Neural crest cell (in vitro differentiated cells): ENCODE measurements at regions not wholly inside any gene's neighbourhood (a gene's known extent, or its start where the extent isn't known, plus 50 kb on each side); places are given as distances from the start of the nearest gene placed in this dataset.

Source experiments
- DNase-seq: peaks from one replicate; pipeline ENCODE4 v3.0.0; 2021; ENCODE audit warnings: low read depth, mixed read lengths, low spot score
- H3K27ac Mint-ChIP-seq: one replicate; pipeline ENCODE4 v1.8.0; 2021; ENCODE audit warnings: mild to moderate bottlenecking, mixed read lengths; ENCODE audit not compliant: unreplicated experiment
- H3K27me3 Mint-ChIP-seq: 2 replicates; pipeline ENCODE4 v1.8.0; 2021; ENCODE audit warnings: low read depth, mild to moderate bottlenecking, mixed read lengths
- H3K36me3 Mint-ChIP-seq: 2 replicates; pipeline ENCODE4 v1.8.0; 2021; ENCODE audit warnings: low read depth, mild to moderate bottlenecking, mixed read lengths
- H3K4me1 Mint-ChIP-seq: 2 replicates; pipeline ENCODE4 v1.8.0; 2021; ENCODE audit warnings: mixed read lengths
- H3K4me3 Mint-ChIP-seq: one replicate; pipeline ENCODE4 v1.8.0; 2021; ENCODE audit warnings: mild to moderate bottlenecking, mixed read lengths
- H3K9me3 Mint-ChIP-seq: 2 replicates; pipeline ENCODE4 v1.8.0; 2021; ENCODE audit warnings: mixed read lengths
- TF ChIP-seq, protein P1 (sequence below): fragments of 200-600 bp; sonication (generic); conservative IDR thresholded peaks from 2 replicates; pipeline ENCODE4 v1.5.0; 2021; ENCODE audit warnings: antibody characterized with exemption, mild to moderate bottlenecking

- no peaks in the 10 kb centered on the region for H3K36me3 Mint-ChIP-seq
- TF ChIP-seq, protein P1, sequence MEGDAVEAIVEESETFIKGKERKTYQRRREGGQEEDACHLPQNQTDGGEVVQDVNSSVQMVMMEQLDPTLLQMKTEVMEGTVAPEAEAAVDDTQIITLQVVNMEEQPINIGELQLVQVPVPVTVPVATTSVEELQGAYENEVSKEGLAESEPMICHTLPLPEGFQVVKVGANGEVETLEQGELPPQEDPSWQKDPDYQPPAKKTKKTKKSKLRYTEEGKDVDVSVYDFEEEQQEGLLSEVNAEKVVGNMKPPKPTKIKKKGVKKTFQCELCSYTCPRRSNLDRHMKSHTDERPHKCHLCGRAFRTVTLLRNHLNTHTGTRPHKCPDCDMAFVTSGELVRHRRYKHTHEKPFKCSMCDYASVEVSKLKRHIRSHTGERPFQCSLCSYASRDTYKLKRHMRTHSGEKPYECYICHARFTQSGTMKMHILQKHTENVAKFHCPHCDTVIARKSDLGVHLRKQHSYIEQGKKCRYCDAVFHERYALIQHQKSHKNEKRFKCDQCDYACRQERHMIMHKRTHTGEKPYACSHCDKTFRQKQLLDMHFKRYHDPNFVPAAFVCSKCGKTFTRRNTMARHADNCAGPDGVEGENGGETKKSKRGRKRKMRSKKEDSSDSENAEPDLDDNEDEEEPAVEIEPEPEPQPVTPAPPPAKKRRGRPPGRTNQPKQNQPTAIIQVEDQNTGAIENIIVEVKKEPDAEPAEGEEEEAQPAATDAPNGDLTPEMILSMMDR = no peak
- no peak overlapping the region for H3K4me3 Mint-ChIP-seq
- no peak for DNase-seq
- peaks cover 2% of the 10 kb centered on the region for H3K9me3 Mint-ChIP-seq
- H3K27me3 Mint-ChIP-seq = no peaks in the 10 kb centered on the region
- no peak overlapping the region for H3K27ac Mint-ChIP-seq
- H3K4me1 Mint-ChIP-seq = no peaks in the 10 kb centered on the region
Observed at GRCh38 chr21:19950347-19950746, 1047.9 kb upstream of the NCAM2 start.

DNA sequence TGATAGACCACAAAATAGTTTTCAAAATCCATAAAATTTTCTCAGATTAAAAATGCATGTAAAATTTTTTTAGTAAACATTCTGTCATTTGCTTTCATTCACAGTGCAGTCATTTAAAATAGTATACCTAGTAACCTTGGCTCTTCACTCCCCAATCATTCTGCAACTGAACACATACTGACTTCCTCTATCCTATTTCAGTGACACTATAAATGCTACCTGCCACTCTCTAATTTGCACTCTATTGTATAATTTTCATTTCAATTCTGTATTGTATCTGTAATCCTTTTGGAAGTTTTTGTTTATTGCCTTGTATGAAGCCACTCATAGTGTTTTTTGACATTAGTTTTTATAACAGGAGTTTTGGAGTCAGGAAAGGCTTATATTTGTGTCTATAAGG lies 1029.1 kb upstream of the NCAM2 start:
- peaks cover 10% of the 10 kb centered on the region for H3K9me3 Mint-ChIP-seq
- TF ChIP-seq, protein P1 = no peak
- no peak for DNase-seq
- no peak overlapping the region for H3K27ac Mint-ChIP-seq
- no peaks in the 10 kb centered on the region for H3K4me1 Mint-ChIP-seq
- no peaks in the 10 kb centered on the region for H3K27me3 Mint-ChIP-seq
- no peak overlapping the region for H3K4me3 Mint-ChIP-seq
- H3K36me3 Mint-ChIP-seq = no peaks in the 10 kb centered on the region

- H3K27me3 Mint-ChIP-seq = no peaks in the 10 kb centered on the region
- H3K4me3 Mint-ChIP-seq = no peak overlapping the region
- no peaks in the 10 kb centered on the region for H3K36me3 Mint-ChIP-seq
- H3K9me3 Mint-ChIP-seq = peaks cover 3% of the 10 kb centered on the region
- no peaks in the 10 kb centered on the region for H3K4me1 Mint-ChIP-seq
- H3K27ac Mint-ChIP-seq = no peak overlapping the region
- DNase-seq = no peak
- TF ChIP-seq, protein P1 = peak; percentile 33
Observed at GRCh38 chr21:19981938-19982337, 1016.3 kb upstream of the NCAM2 start.

DNA sequence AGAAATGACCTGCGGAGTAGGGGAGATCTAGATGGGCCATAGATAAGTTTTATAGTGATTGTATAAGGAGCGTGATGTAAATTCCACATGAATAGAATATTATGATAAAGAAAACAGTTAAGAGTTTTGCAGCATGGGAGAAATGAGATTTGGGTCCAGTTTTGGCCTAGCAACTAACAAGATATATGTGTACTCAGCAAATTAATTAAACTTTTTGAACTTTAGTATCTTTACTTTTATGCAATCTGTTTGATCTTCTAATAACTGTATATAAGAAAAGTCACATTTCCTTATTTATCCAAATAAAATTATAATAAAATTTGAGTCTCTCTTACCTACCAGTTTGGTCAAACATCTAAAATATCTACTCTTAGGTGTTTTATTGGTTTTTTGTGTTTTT lies 1011.8 kb upstream of the NCAM2 start:
- H3K27ac Mint-ChIP-seq = no peak overlapping the region
- no peak for DNase-seq
- H3K36me3 Mint-ChIP-seq = no peaks in the 10 kb centered on the region
- H3K4me1 Mint-ChIP-seq = no peaks in the 10 kb centered on the region
- no peak overlapping the region for H3K4me3 Mint-ChIP-seq
- no peaks in the 10 kb centered on the region for H3K9me3 Mint-ChIP-seq
- TF ChIP-seq, protein P1 = no peak
- no peaks in the 10 kb centered on the region for H3K27me3 Mint-ChIP-seq

- TF ChIP-seq, protein P1 = no peak
- no peaks in the 10 kb centered on the region for H3K9me3 Mint-ChIP-seq
- no peaks in the 10 kb centered on the region for H3K36me3 Mint-ChIP-seq
- H3K27ac Mint-ChIP-seq = no peak overlapping the region
- no peaks in the 10 kb centered on the region for H3K27me3 Mint-ChIP-seq
- H3K4me3 Mint-ChIP-seq = no peak overlapping the region
- no peak for DNase-seq
- no peaks in the 10 kb centered on the region for H3K4me1 Mint-ChIP-seq
Observed at GRCh38 chr21:19987671-19988070, 1010.5 kb upstream of the NCAM2 start.

DNA sequence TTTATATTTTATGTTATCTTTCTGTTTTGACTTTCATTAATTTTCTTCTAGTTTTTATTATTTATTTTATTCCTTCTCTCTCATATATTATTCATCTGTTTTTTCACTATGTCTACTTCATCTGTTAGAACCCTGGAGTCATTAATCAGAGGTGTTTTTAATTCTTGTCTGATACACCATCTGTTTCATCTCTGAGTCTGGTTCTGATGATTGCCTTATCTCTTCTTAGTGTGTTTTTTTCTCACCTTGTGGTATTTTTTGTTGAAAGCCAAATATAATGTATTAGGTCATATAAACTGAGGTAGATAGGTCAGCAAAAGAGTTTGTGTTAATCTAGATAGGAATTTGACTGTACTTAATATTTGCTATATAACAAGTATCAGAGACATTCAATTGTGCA lies 1005.7 kb upstream of the NCAM2 start:
- Mint-ChIP-seq H3K27ac (no peak overlapping the region), H3K27me3 (no peaks in the 10 kb centered on the region), H3K4me3 (no peak overlapping the region), H3K36me3 (no peaks in the 10 kb centered on the region), H3K4me1 (no peaks in the 10 kb centered on the region), H3K9me3 (no peaks in the 10 kb centered on the region)
- DNase-seq = no peak
- TF ChIP-seq, protein P1 = no peak
